MM.1S (cell line): ENCODE measurements at regions not wholly inside any gene's neighbourhood (a gene's known extent, or its start where the extent isn't known, plus 50 kb on each side); places are given as distances from the start of the nearest gene placed in this dataset.

Experiments used
- DNase-seq: peaks from one replicate; pipeline ENCODE4 v3.0.0-alpha.2; 2015
- H2AFZ ChIP-seq: fragments of 300-600 bp; sonication (generic); 2 replicates; pipeline ENCODE4 v1.6.0; 2016; ENCODE audit warnings: antibody characterized with exemption, low read length
- H3F3A ChIP-seq: fragments of 300-600 bp; sonication (generic); 2 replicates; pipeline ENCODE4 v1.6.1; 2016; ENCODE audit warnings: mild to moderate bottlenecking, antibody characterized with exemption, low read length, moderate library complexity, mixed read lengths; ENCODE audit not compliant: insufficient read depth
- H3K27ac ChIP-seq: fragments of 300-600 bp; sonication (generic); 2 replicates; pipeline ENCODE4 v1.5.1; 2016; ENCODE audit warnings: mild to moderate bottlenecking, low read length
- H3K27me3 ChIP-seq: fragments of 300-600 bp; sonication (generic); replicated peaks from 2 replicates; pipeline ENCODE4 v1.6.0; 2016; ENCODE audit warnings: low read length; ENCODE audit not compliant: insufficient read depth
- H3K36me3 ChIP-seq: fragments of 300-600 bp; sonication (generic); replicated peaks from 2 replicates; pipeline ENCODE4 v1.6.1; 2016; ENCODE audit warnings: mild to moderate bottlenecking, low read length, mixed read lengths; ENCODE audit not compliant: insufficient read depth
- H3K4me1 ChIP-seq: fragments of 300-600 bp; sonication (generic); 2 replicates; pipeline ENCODE4 v1.6.1; 2016; ENCODE audit warnings: low read length, mixed read lengths
- H3K4me2 ChIP-seq: fragments of 300-600 bp; sonication (generic); 2 replicates; pipeline ENCODE4 v1.6.0; 2016; ENCODE audit warnings: low read depth, low read length
- H3K4me3 ChIP-seq: fragments of 300-600 bp; sonication (generic); 2 replicates; pipeline ENCODE4 v1.5.1; 2016; ENCODE audit warnings: low read length, mixed read lengths
- H3K79me2 ChIP-seq: fragments of 300-600 bp; sonication (generic); 2 replicates; pipeline ENCODE4 v1.6.1; 2016; ENCODE audit warnings: mixed run types, low read length, mixed read lengths
- H3K9ac ChIP-seq: fragments of 300-600 bp; sonication (generic); 2 replicates; pipeline ENCODE4 v1.6.1; 2016; ENCODE audit warnings: low read length, mixed read lengths
- H3K9me2 ChIP-seq: fragments of 300-600 bp; sonication (generic); replicated peaks from 2 replicates; pipeline ENCODE4 v1.6.1; 2016; ENCODE audit warnings: mild to moderate bottlenecking, low read length, mixed read lengths; ENCODE audit not compliant: insufficient read depth
- H3K9me3 ChIP-seq: fragments of 300-600 bp; sonication (generic); replicated peaks from 2 replicates; pipeline ENCODE4 v1.6.1; 2016; ENCODE audit warnings: mild to moderate bottlenecking, low read length, mixed read lengths; ENCODE audit not compliant: insufficient read depth
- H4K20me1 ChIP-seq: fragments of 300-600 bp; sonication (generic); 2 replicates; pipeline ENCODE4 v1.6.1; 2016; ENCODE audit warnings: mild to moderate bottlenecking, low read length, moderate library complexity, mixed read lengths; ENCODE audit not compliant: insufficient read depth
- EZH2 ChIP-seq: fragments of 300-600 bp; sonication (generic); optimal IDR thresholded peaks from 2 replicates; pipeline ENCODE3; 2017; ENCODE audit warnings: low read depth, mild to moderate bottlenecking, antibody characterized with exemption, low read length, mixed read lengths
- EZH2phosphoT487 ChIP-seq: fragments of 300-600 bp; sonication (generic); IDR thresholded peaks from 2 replicates; pipeline ENCODE4 v1.6.1; 2018; ENCODE audit warnings: antibody characterized with exemption, low read length
- TF ChIP-seq, protein P1 (sequence below): fragments of 300-600 bp; sonication (generic); IDR thresholded peaks from 2 replicates; pipeline ENCODE4 v1.5.1; 2016; ENCODE audit warnings: antibody characterized with exemption, low read length, mixed read lengths

DNA sequence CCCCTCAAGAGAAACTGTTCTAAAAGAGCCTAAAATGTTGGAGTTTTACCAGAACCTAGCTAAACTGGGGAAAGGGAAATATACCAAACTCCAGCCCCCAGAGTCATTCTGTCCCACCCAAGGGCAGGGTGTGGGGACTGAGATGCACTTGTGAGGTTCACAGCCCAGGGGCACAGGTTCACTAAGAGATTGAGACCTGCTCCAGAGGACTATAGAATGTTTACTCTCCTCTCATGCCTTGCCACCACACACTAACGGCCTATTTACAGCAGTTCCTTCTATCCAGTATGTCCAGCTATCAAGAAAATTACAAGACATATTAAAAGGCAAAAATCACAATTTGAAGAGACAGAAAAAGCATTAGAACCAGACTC is 60.6 kb upstream of the PARP11 start:
- no peak for DNase-seq
- no peaks in the 10 kb centered on the region for H3K79me2 ChIP-seq
- no peak overlapping the region for H2AFZ ChIP-seq
- H3K9ac ChIP-seq: no peak overlapping the region
- H3K27me3 ChIP-seq: no peaks in the 10 kb centered on the region
- no peaks in the 10 kb centered on the region for H3K9me3 ChIP-seq
- H3K4me3 ChIP-seq: no peak overlapping the region
- no peaks in the 10 kb centered on the region for H4K20me1 ChIP-seq
- no peak overlapping the region for H3K4me2 ChIP-seq
- no peak for TF ChIP-seq EZH2phosphoT487
- TF ChIP-seq, protein P1, sequence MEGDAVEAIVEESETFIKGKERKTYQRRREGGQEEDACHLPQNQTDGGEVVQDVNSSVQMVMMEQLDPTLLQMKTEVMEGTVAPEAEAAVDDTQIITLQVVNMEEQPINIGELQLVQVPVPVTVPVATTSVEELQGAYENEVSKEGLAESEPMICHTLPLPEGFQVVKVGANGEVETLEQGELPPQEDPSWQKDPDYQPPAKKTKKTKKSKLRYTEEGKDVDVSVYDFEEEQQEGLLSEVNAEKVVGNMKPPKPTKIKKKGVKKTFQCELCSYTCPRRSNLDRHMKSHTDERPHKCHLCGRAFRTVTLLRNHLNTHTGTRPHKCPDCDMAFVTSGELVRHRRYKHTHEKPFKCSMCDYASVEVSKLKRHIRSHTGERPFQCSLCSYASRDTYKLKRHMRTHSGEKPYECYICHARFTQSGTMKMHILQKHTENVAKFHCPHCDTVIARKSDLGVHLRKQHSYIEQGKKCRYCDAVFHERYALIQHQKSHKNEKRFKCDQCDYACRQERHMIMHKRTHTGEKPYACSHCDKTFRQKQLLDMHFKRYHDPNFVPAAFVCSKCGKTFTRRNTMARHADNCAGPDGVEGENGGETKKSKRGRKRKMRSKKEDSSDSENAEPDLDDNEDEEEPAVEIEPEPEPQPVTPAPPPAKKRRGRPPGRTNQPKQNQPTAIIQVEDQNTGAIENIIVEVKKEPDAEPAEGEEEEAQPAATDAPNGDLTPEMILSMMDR: no peak
- TF ChIP-seq EZH2: no peak
- no peak overlapping the region for H3K27ac ChIP-seq
- H3K9me2 ChIP-seq: no peaks in the 10 kb centered on the region
- H3K4me1 ChIP-seq: no peaks in the 10 kb centered on the region
- H3F3A ChIP-seq: peaks cover 3% of the 10 kb centered on the region; the same call in 1 of the 2 replicates
- no peaks in the 10 kb centered on the region for H3K36me3 ChIP-seq

DNA sequence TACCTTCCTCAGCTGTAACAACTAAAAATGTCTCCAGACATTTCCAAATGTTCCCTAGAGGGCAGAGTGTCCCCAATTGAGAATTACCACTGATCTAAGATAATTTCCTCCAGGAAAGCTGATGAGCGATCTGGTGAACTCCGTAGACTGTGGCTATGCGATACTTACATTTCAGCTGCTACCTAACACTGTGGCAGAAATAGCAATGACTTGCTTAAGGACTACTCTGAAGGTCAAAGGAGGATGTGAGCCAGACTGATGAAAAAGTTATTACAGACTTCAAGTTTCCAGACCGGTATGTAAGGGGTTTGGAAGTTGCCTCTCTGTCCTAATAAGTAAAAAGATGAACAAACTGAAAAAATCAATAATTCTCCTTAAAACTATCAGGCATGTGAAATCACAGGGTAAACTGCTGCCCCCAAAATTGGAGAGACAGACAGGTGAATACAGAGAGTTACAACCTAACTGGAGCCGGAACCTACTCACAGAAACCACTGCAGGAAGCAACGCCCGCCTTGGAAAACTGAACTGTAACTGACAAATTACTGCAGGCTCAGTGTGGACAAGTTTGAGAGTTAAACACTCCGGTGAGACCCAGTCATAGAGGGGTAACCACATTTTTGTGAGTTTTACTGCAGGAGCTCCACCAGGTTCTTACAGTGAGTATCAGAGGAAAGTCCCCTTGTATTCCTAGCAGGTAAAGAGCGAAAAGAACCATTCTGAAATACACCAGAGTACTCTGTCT is 60.0 kb upstream of the PARP11 start:
- Histone ChIP-seq H3K4me3 (no peak overlapping the region), H2AFZ (no peak overlapping the region), H3F3A (peaks cover 3% of the 10 kb centered on the region; the same call in 1 of the 2 replicates), H3K4me1 (no peaks in the 10 kb centered on the region), H3K79me2 (no peaks in the 10 kb centered on the region), H3K9me3 (no peaks in the 10 kb centered on the region), H3K27ac (no peak overlapping the region), H4K20me1 (no peaks in the 10 kb centered on the region), H3K4me2 (no peak overlapping the region), H3K27me3 (no peaks in the 10 kb centered on the region), H3K9ac (no peak overlapping the region), H3K9me2 (no peaks in the 10 kb centered on the region), H3K36me3 (no peaks in the 10 kb centered on the region)
- TF ChIP-seq EZH2phosphoT487: no peak
- TF ChIP-seq, protein P1: no peak
- TF ChIP-seq EZH2: no peak
- DNase-seq: no peak

DNA sequence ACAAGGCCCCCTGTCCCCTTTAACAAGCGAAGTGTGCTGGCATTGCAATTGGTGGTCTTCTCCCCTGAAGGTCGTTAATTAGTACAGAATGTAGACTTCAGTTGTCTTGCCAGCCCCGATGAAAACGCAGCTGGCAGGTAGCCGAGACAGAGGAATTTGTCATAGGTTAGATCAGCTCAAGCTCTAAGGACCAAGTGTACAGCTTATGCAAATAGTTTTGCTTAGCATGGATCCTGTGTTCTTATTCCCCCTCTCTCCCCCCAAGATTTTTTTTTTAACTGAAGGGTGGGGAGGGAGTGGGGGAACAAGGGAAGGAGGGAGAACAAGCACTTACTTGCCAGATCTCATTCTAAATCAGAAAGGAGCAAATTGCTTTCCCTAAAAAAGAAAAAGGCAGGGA is 58.6 kb upstream of the PARP11 start:
- no peaks in the 10 kb centered on the region for H3K9me2 ChIP-seq
- H3K27me3 ChIP-seq: no peaks in the 10 kb centered on the region
- no peak overlapping the region for H3K4me2 ChIP-seq

More for the DNA sequence above, 58.6 kb upstream of the PARP11 start:
- no peak overlapping the region for H3K9ac ChIP-seq
- H3K4me3 ChIP-seq: no peak overlapping the region
- TF ChIP-seq EZH2phosphoT487 (no peak), EZH2 (no peak)
- TF ChIP-seq, protein P1: no peak
- no peak overlapping the region for H2AFZ ChIP-seq
- H3K9me3 ChIP-seq: no peaks in the 10 kb centered on the region
- H3F3A ChIP-seq: peaks cover 3% of the 10 kb centered on the region; the same call in 1 of the 2 replicates
- no peak for DNase-seq
- no peak overlapping the region for H3K27ac ChIP-seq
- H4K20me1 ChIP-seq: no peaks in the 10 kb centered on the region
- H3K4me1 ChIP-seq: no peaks in the 10 kb centered on the region
- H3K79me2 ChIP-seq: no peaks in the 10 kb centered on the region
- no peaks in the 10 kb centered on the region for H3K36me3 ChIP-seq
